GM12878 (cell line): ENCODE measurements at regions not wholly inside any gene's neighbourhood (a gene's known extent, or its start where the extent isn't known, plus 50 kb on each side); places are given as distances from the start of the nearest gene placed in this dataset.

ENCODE experiments used
- ATAC-seq: fragments of 200-7000 bp; cut with Tn5 transposase; 3 replicates; pipeline ENCODE4 v1.9.1; 2020; ENCODE audit warnings: mild to moderate bottlenecking, moderate library complexity
- BruUV-seq: library from RNA; stranded (reverse); fragments of 400-500 nt; replicated peaks from 2 replicates; lab custom pipeline; 2021; lab: Mats Ljungman, UMichigan
- CTCF ChIA-PET: fragments of 300-600 bp; sonication (Branson Sonifier 250); formaldehyde crosslinking; extraction: SDS; loops from one replicate; lab custom pipeline; 2021; ENCODE audit warnings: inconsistent platforms; lab: Yijun Ruan, JAX
- POLR2A ChIA-PET: fragments of 350-600 bp; formaldehyde crosslinking; extraction: SDS; loops from one replicate; lab custom pipeline; 2021; ENCODE audit warnings: inconsistent platforms; lab: Charles Lee
- RAD21 ChIA-PET: fragments of 300-600 bp; sonication (Branson Sonifier 250); formaldehyde crosslinking; loops from one replicate; lab custom pipeline; 2023; ENCODE audit warnings: antibody characterized with exemption; ENCODE audit not compliant: unreplicated experiment; lab: Charles Lee
- SMC1A ChIA-PET: fragments of 300-600 bp; sonication (Branson Sonifier 250); formaldehyde crosslinking; loops from one replicate; lab custom pipeline; 2023; ENCODE audit not compliant: unreplicated experiment, uncharacterized antibody; lab: Charles Lee
- DNase-seq: peaks from one replicate; pipeline ENCODE4 v3.0.0-alpha.2; 2011; ENCODE audit warnings: low read depth, low spot score
- FAIRE-seq: peaks from 3 replicates; lab custom pipeline; 2011; peaks lifted over from hg19 to GRCh38; lab: Jason Lieb, UNC
- H2AFZ ChIP-seq: 2 replicates; pipeline ENCODE4 v1.6.0; 2011; ENCODE audit warnings: low read depth, low read length, control low read depth; ENCODE audit not compliant: control insufficient read depth
- H3K27ac ChIP-seq: 2 replicates; pipeline ENCODE4 v1.5.1; 2011; ENCODE audit warnings: control low read depth; ENCODE audit not compliant: control insufficient read depth, insufficient read depth
- H3K27me3 ChIP-seq, 2 experiments: replicated peaks in 1 of 2; 2 replicates each; pipeline versions ENCODE4 v1.6.0 to v1.6.1; 2011; ENCODE audit warnings: low read length in 1 of 2; ENCODE audit not compliant: control insufficient read depth in 2 of 2, insufficient read depth in 2 of 2
- H3K36me3 ChIP-seq, 2 experiments: 2 replicates each; pipeline ENCODE4 v1.5.1; 2011; ENCODE audit warnings: low read length in 1 of 2; ENCODE audit not compliant: control insufficient read depth in 2 of 2, insufficient read depth in 2 of 2
- H3K4me1 ChIP-seq: 2 replicates; pipeline ENCODE4 v1.6.1; 2011; ENCODE audit warnings: mild to moderate bottlenecking, low read length, moderate library complexity, mixed read lengths; ENCODE audit not compliant: control insufficient read depth, insufficient read depth
- H3K4me2 ChIP-seq: 2 replicates; pipeline ENCODE4 v1.6.0; 2011; ENCODE audit warnings: control low read depth; ENCODE audit not compliant: control insufficient read depth, insufficient read depth
- H3K4me3 ChIP-seq: fragments of 200-600 bp; sonication (generic); 2 replicates; pipeline ENCODE4 v1.5.1; 2016
- H3K79me2 ChIP-seq: 2 replicates; pipeline ENCODE4 v1.6.0; 2011; ENCODE audit warnings: low read length; ENCODE audit not compliant: control insufficient read depth, insufficient read depth
- H3K9ac ChIP-seq: 2 replicates; pipeline ENCODE4 v1.8.0; 2011; ENCODE audit warnings: low read length, control low read depth, mixed read lengths; ENCODE audit not compliant: control insufficient read depth, insufficient read depth
- H3K9me3 ChIP-seq: replicated peaks from 3 replicates; pipeline ENCODE4 v1.5.1; 2011; ENCODE audit warnings: mild to moderate bottlenecking, low read length; ENCODE audit not compliant: control insufficient read depth, insufficient read depth
- H4K20me1 ChIP-seq: 2 replicates; pipeline ENCODE4 v1.6.0; 2011; ENCODE audit not compliant: control insufficient read depth, insufficient read depth
- ATF2 ChIP-seq: IDR thresholded peaks from 2 replicates; pipeline ENCODE4 v1.6.1; 2012; ENCODE audit warnings: low read length, inconsistent platforms
- CEBPB ChIP-seq, 2 experiments: fragments of 150-350 bp in 1 of 2; IDR thresholded peaks; 2 replicates each; pipeline ENCODE4 v1.6.1; 2012 to 2014; ENCODE audit warnings: low read depth in 2 of 2, low read length in 2 of 2, borderline replicate concordance in 1 of 2, inconsistent platforms in 1 of 2
- HSF1 ChIP-seq: fragments of 150-350 bp; IDR thresholded peaks from 2 replicates; pipeline ENCODE4 v1.6.1; 2014; ENCODE audit warnings: mild to moderate bottlenecking, low read depth, low read length
- LARP7 ChIP-seq: fragments of 450-650 bp; IDR thresholded peaks from 2 replicates; pipeline ENCODE4 v1.6.1; 2017; ENCODE audit warnings: mild to moderate bottlenecking
- PKNOX1 ChIP-seq: fragments of 450-650 bp; IDR thresholded peaks from 2 replicates; pipeline ENCODE4 v1.6.1; 2016; ENCODE audit warnings: mild to moderate bottlenecking
- RAD51 ChIP-seq: fragments of 450-650 bp; IDR thresholded peaks from 2 replicates; pipeline ENCODE4 v1.6.1; 2016; ENCODE audit warnings: moderate library complexity, mild to moderate bottlenecking, inconsistent platforms
- RB1 ChIP-seq: fragments of 450-650 bp; formaldehyde crosslinking; IDR thresholded peaks from 2 replicates; pipeline ENCODE4 v1.6.1; 2017; ENCODE audit warnings: mild to moderate bottlenecking, borderline replicate concordance
- USF2 ChIP-seq: IDR thresholded peaks from 2 replicates; pipeline ENCODE4 v1.6.1; 2011; ENCODE audit warnings: low read depth, low read length, improper control_type of control experiment, borderline replicate concordance
- WGBS: methylation state at CpG from one replicate; pipeline ENCODE4 v1.1.6; 2016; ENCODE audit warnings: low lambda C conversion rate; ENCODE audit not compliant: insufficient replicate concordance, insufficient coverage; ENCODE audit errors: missing lambda C conversion rate; 5-methylcytosine and 5-hydroxymethylcytosine counted together
- in situ Hi-C: fragments of 300-500 bp; cut with MboI; formaldehyde crosslinking; loops from 9 replicates; pipeline ENCODE4 v1.14.3; 2018; ENCODE audit warnings: mixed read lengths
- intact Hi-C: fragments of 100-400 bp; cut with micrococcal nuclease; formaldehyde crosslinking; loops from one replicate; pipeline ENCODE4 v1.14.2; 2022; ENCODE audit not compliant: unreplicated experiment

GRCh38 chr1:14531519-14531918 lies 67.0 kb upstream of the KAZN start:
- Histone ChIP-seq H3K27ac (no peak overlapping the region), H3K4me1 (no peaks in the 10 kb centered on the region), H3K4me3 (no peak overlapping the region), H4K20me1 (no peaks in the 10 kb centered on the region)
- SMC1A ChIA-PET: interaction anchor here (1.1 to 1.4 kb wide), 3 partner anchors 11 to 26 kb away, joined by 3 read pairs; no protein-coding TSS in a partner anchor
- no peak for DNase-seq
- WGBS: 83% methylated on average over 4 of the region's 4 CpGs
- TF ChIP-seq PKNOX1: no peak
- TF ChIP-seq, all 136 proteins: peak for 0
- no TSS peak for BruUV-seq
- Histone ChIP-seq H3K9ac (no peak overlapping the region), H2AFZ (no peak overlapping the region), H3K79me2 (no peaks in the 10 kb centered on the region), H3K27me3 (no peaks in the 10 kb centered on the region), H3K36me3 (no peaks in the 10 kb centered on the region), H3K9me3 (no peaks in the 10 kb centered on the region), H3K4me2 (no peak overlapping the region)
- ATAC-seq: no peak
- ChIA-PET POLR2A (no interaction called here), RAD21 (no interaction called here), CTCF (interaction anchor here (1.2 kb wide), 1 partner anchor 11 kb away, joined by 4 read pairs; no protein-coding TSS in a partner anchor)
- intact Hi-C loops (no loop called here), in situ Hi-C loops (no loop called here)
- no peak for FAIRE-seq

GRCh38 chr1:14535619-14536355 lies 62.7 kb upstream of the KAZN start:
- Histone ChIP-seq H3K79me2 (no peaks in the 10 kb centered on the region), H3K27ac (no peak overlapping the region), H3K36me3 (no peaks in the 10 kb centered on the region), H3K4me1 (0 out of 2 replicates have a peak, but pooled peaks cover 3% of the 10 kb centered on the region), H3K4me2 (no peak overlapping the region), H4K20me1 (no peaks in the 10 kb centered on the region), H3K9me3 (no peaks in the 10 kb centered on the region; the same call in 2 of the 3 replicates), H3K27me3 (no peaks in the 10 kb centered on the region), H3K4me3 (no peak overlapping the region), H3K9ac (no peak overlapping the region), H2AFZ (no peak overlapping the region)
- in situ Hi-C loops (no loop called here), intact Hi-C loops (no loop called here)
- DNase-seq (no peak), FAIRE-seq (no peak), ATAC-seq (no peak)
- 55% methylated on average over 6 of the region's 6 CpGs for WGBS
- SMC1A ChIA-PET: interaction anchor here (0.7 kb wide), 1 partner anchor 13 kb away, joined by 3 read pairs; no protein-coding TSS in a partner anchor
- RAD21 ChIA-PET: interaction anchor here (1.0 kb wide), 1 partner anchor 10 kb away, joined by 3 read pairs; no protein-coding TSS in a partner anchor
- no TSS peak for BruUV-seq
- CTCF ChIA-PET: no interaction called here
- TF ChIP-seq RB1 (no peak), USF2 (no peak), HSF1 (no peak), ATF2 (no peak), LARP7 (no peak), CEBPB (IDR thresholded peaks at IDR 0.05; ENCODE audit: borderline replicate concordance in 1 of 2, low read depth in 2 of 2, low read length in 2 of 2) (no peak), RAD51 (no peak)
- POLR2A ChIA-PET: no interaction called here
